Activated T-helper 2 cell treated with anti-CD3 and anti-CD28 coated beads, Interferon-gamma antibody, Interleukin-2, Interleukin-4, amounts not matched to agents 10 μg/mL and 5 μg/mL and 100 μg/mL, durations not matched to agents 14 hours and 24 hours and 36 hours (primary cell): ENCODE measurements at regions not wholly inside any gene's neighbourhood (a gene's known extent, or its start where the extent isn't known, plus 50 kb on each side); places are given as distances from the start of the nearest gene placed in this dataset.
A peak's percentile ranks its signal among the peaks of the same experiment; 100 is the strongest.

Source experiments
- DNase-seq: peaks from one replicate; pipeline ENCODE4 v3.0.0; 2021; ENCODE audit warnings: low spot score
- H3K27ac Mint-ChIP-seq: one replicate; pipeline ENCODE4 v1.8.0; 2021; ENCODE audit warnings: mixed read lengths
- H3K27me3 Mint-ChIP-seq: one replicate; pipeline ENCODE4 v1.8.0; 2021; ENCODE audit warnings: low read depth, mixed read lengths
- H3K36me3 Mint-ChIP-seq: one replicate; pipeline ENCODE4 v1.8.0; 2021; ENCODE audit warnings: low read depth, mixed read lengths
- H3K4me1 Mint-ChIP-seq: one replicate; pipeline ENCODE4 v1.8.0; 2021; ENCODE audit warnings: low read depth, mixed read lengths
- H3K4me3 Mint-ChIP-seq: one replicate; pipeline ENCODE4 v1.8.0; 2021; ENCODE audit warnings: low read depth, mild to moderate bottlenecking, moderate library complexity, mixed read lengths
- H3K9me3 Mint-ChIP-seq: one replicate; pipeline ENCODE4 v1.8.0; 2021; ENCODE audit warnings: mixed read lengths
- intact Hi-C: fragments of 100-400 bp; cut with micrococcal nuclease; formaldehyde crosslinking; loops from one replicate; pipeline ENCODE4 v1.15.1; 2023

GRCh38 chr3:187935623-187936156, 190.4 kb upstream of the BCL6 start:
- Mint-ChIP-seq H3K4me1 (peaks cover 33% of the 10 kb centered on the region), H3K27ac (peak overlapping the region; percentile 33), H3K36me3 (no peaks in the 10 kb centered on the region), H3K4me3 (no peak overlapping the region), H3K9me3 (no peaks in the 10 kb centered on the region), H3K27me3 (peaks cover 26% of the 10 kb centered on the region)
- no peak for DNase-seq
- intact Hi-C loops, result loop anchor here (2.0 kb wide), 1 partner anchor 27 kb away; no protein-coding TSS in a partner anchor

- H3K27me3 Mint-ChIP-seq, result peaks cover 26% of the 10 kb centered on the region
- no peaks in the 10 kb centered on the region for H3K9me3 Mint-ChIP-seq
- peaks cover 30% of the 10 kb centered on the region for H3K4me1 Mint-ChIP-seq
- intact Hi-C loops, result loop anchor here (2.0 kb wide), 1 partner anchor 26 kb away; no protein-coding TSS in a partner anchor
- H3K27ac Mint-ChIP-seq, result no peak overlapping the region
- no peaks in the 10 kb centered on the region for H3K36me3 Mint-ChIP-seq
- H3K4me3 Mint-ChIP-seq, result no peak overlapping the region
- no peak for DNase-seq
These were observed 191.4 kb upstream of the BCL6 start for GRCh38 chr3:187936676-187937075.

GRCh38 chr3:187939891-187940290, 194.6 kb upstream of the BCL6 start:
- no peaks in the 10 kb centered on the region for H3K9me3 Mint-ChIP-seq
- intact Hi-C loops, result no loop called here
- peaks cover 28% of the 10 kb centered on the region for H3K4me1 Mint-ChIP-seq

GRCh38 chr3:187941135-187941847, 196.0 kb upstream of the BCL6 start:
- Mint-ChIP-seq H3K27ac (no peak overlapping the region), H3K9me3 (no peaks in the 10 kb centered on the region), H3K4me3 (no peak overlapping the region), H3K36me3 (no peaks in the 10 kb centered on the region), H3K27me3 (peaks cover 24% of the 10 kb centered on the region), H3K4me1 (peaks cover 21% of the 10 kb centered on the region)
- intact Hi-C loops, result no loop called here
- DNase-seq, result no peak

More at GRCh38 chr3:187939891-187940290, 194.6 kb upstream of the BCL6 start:
- Mint-ChIP-seq H3K27me3 (peaks cover 21% of the 10 kb centered on the region), H3K27ac (no peak overlapping the region), H3K36me3 (no peaks in the 10 kb centered on the region), H3K4me3 (no peak overlapping the region)
- no peak for DNase-seq

- no peaks in the 10 kb centered on the region for H3K36me3 Mint-ChIP-seq
- H3K27me3 Mint-ChIP-seq, result peaks cover 26% of the 10 kb centered on the region
- H3K4me1 Mint-ChIP-seq, result peaks cover 19% of the 10 kb centered on the region
- H3K4me3 Mint-ChIP-seq, result no peak overlapping the region
- no peak for DNase-seq
- intact Hi-C loops, result no loop called here
- no peak overlapping the region for H3K27ac Mint-ChIP-seq
- H3K9me3 Mint-ChIP-seq, result no peaks in the 10 kb centered on the region
These were observed 196.6 kb upstream of the BCL6 start for GRCh38 chr3:187941848-187942194.

GRCh38 chr3:187942658-187943241, 197.5 kb upstream of the BCL6 start:
- H3K4me1 Mint-ChIP-seq, result peaks cover 15% of the 10 kb centered on the region
- no peak overlapping the region for H3K27ac Mint-ChIP-seq
- no peak overlapping the region for H3K4me3 Mint-ChIP-seq
- H3K36me3 Mint-ChIP-seq, result no peaks in the 10 kb centered on the region
- no peak for DNase-seq
- intact Hi-C loops, result no loop called here
- peaks cover 24% of the 10 kb centered on the region for H3K27me3 Mint-ChIP-seq
- no peaks in the 10 kb centered on the region for H3K9me3 Mint-ChIP-seq

GRCh38 chr3:187943677-187944389, 198.6 kb upstream of the BCL6 start:
- H3K4me3 Mint-ChIP-seq, result no peak overlapping the region
- no peak overlapping the region for H3K27ac Mint-ChIP-seq
- intact Hi-C loops, result no loop called here
- H3K27me3 Mint-ChIP-seq, result peaks cover 15% of the 10 kb centered on the region
- peaks cover 12% of the 10 kb centered on the region for H3K4me1 Mint-ChIP-seq
- DNase-seq, result no peak
- H3K36me3 Mint-ChIP-seq, result no peaks in the 10 kb centered on the region
- H3K9me3 Mint-ChIP-seq, result no peaks in the 10 kb centered on the region

GRCh38 chr3:187944390-187945179, 199.3 kb upstream of the BCL6 start:
- intact Hi-C loops, result no loop called here
- no peaks in the 10 kb centered on the region for H3K36me3 Mint-ChIP-seq
- no peak overlapping the region for H3K27ac Mint-ChIP-seq
- DNase-seq, result no peak
- peaks cover 11% of the 10 kb centered on the region for H3K27me3 Mint-ChIP-seq
- peaks cover 12% of the 10 kb centered on the region for H3K4me1 Mint-ChIP-seq
- H3K9me3 Mint-ChIP-seq, result no peaks in the 10 kb centered on the region
- no peak overlapping the region for H3K4me3 Mint-ChIP-seq

- no peak overlapping the region for H3K27ac Mint-ChIP-seq
- H3K4me3 Mint-ChIP-seq, result no peak overlapping the region
- intact Hi-C loops, result no loop called here
- H3K4me1 Mint-ChIP-seq, result peaks cover 12% of the 10 kb centered on the region
- peaks cover 8% of the 10 kb centered on the region for H3K27me3 Mint-ChIP-seq
- H3K9me3 Mint-ChIP-seq, result no peaks in the 10 kb centered on the region
- no peak for DNase-seq
- H3K36me3 Mint-ChIP-seq, result no peaks in the 10 kb centered on the region
These were observed 200.1 kb upstream of the BCL6 start for GRCh38 chr3:187945374-187945773.

GRCh38 chr3:187946163-187946691, 201.0 kb upstream of the BCL6 start:
- H3K4me3 Mint-ChIP-seq, result no peak overlapping the region
- H3K27ac Mint-ChIP-seq, result no peak overlapping the region
- no peaks in the 10 kb centered on the region for H3K9me3 Mint-ChIP-seq
- H3K27me3 Mint-ChIP-seq, result peaks cover 8% of the 10 kb centered on the region
- H3K4me1 Mint-ChIP-seq, result peaks cover 12% of the 10 kb centered on the region
- intact Hi-C loops, result no loop called here
- no peak for DNase-seq
- H3K36me3 Mint-ChIP-seq, result no peaks in the 10 kb centered on the region

GRCh38 chr3:187946981-187947380, 201.7 kb upstream of the BCL6 start:
- Mint-ChIP-seq H3K36me3 (no peaks in the 10 kb centered on the region), H3K4me1 (peaks cover 19% of the 10 kb centered on the region), H3K4me3 (no peak overlapping the region), H3K27me3 (peaks cover 8% of the 10 kb centered on the region), H3K27ac (no peak overlapping the region), H3K9me3 (peaks cover 4% of the 10 kb centered on the region)
- DNase-seq, result no peak
- intact Hi-C loops, result no loop called here

GRCh38 chr3:187947927-187948682, 202.8 kb upstream of the BCL6 start:
- Mint-ChIP-seq H3K27ac (no peak overlapping the region), H3K4me3 (no peak overlapping the region), H3K36me3 (no peaks in the 10 kb centered on the region), H3K27me3 (peaks cover 8% of the 10 kb centered on the region), H3K4me1 (peaks cover 18% of the 10 kb centered on the region), H3K9me3 (peaks cover 4% of the 10 kb centered on the region)
- intact Hi-C loops, result no loop called here
- no peak for DNase-seq
